Skeletal muscle cell (primary cell): ENCODE measurements at regions not wholly inside any gene's neighbourhood (a gene's known extent, or its start where the extent isn't known, plus 50 kb on each side); places are given as distances from the start of the nearest gene placed in this dataset.
"Not testable (repeated sequence)": the region's sequence is repeated elsewhere in the genome, so short reads cannot be mapped to it uniquely, and the experiment has no call there.

Source experiments
- DNase-seq: peaks from one replicate; pipeline ENCODE4 v3.0.0-alpha.2; 2010; ENCODE audit warnings: low read depth
- H3K4me3 ChIP-seq: 2 replicates; pipeline ENCODE4 v1.5.1; 2011; ENCODE audit warnings: low read depth, mild to moderate bottlenecking, control low read depth, low read length, moderate library complexity

GRCh38 chr4:132493476-132493875 lies 655.6 kb upstream of the PCDH10 start:
- H3K4me3 ChIP-seq: no peak overlapping the region
- DNase-seq: no peak

- not testable (repeated sequence) for H3K4me3 ChIP-seq, DNase-seq
Observed at GRCh38 chr4:132495267-132495812, 653.8 kb upstream of the PCDH10 start.

- DNase-seq: no peak
Observed at GRCh38 chr4:132498215-132498614, 650.9 kb upstream of the PCDH10 start.

GRCh38 chr4:132502096-132502552 lies 647.0 kb upstream of the PCDH10 start:
- DNase-seq: no peak
- no peak overlapping the region for H3K4me3 ChIP-seq

More at GRCh38 chr4:132498215-132498614, 650.9 kb upstream of the PCDH10 start:
- H3K4me3 ChIP-seq: no peak overlapping the region

- peak; percentile 3 for DNase-seq
- no peak overlapping the region for H3K4me3 ChIP-seq
Observed at GRCh38 chr4:132504438-132504837, 644.7 kb upstream of the PCDH10 start.

- DNase-seq: no peak
- H3K4me3 ChIP-seq: no peak overlapping the region
Observed at GRCh38 chr4:132506568-132506967, 642.5 kb upstream of the PCDH10 start.

- no peak for DNase-seq
- H3K4me3 ChIP-seq: no peak overlapping the region
Observed at GRCh38 chr4:132513491-132513890, 635.6 kb upstream of the PCDH10 start.

GRCh38 chr4:132526652-132527051 lies 622.4 kb upstream of the PCDH10 start:
- no peak overlapping the region for H3K4me3 ChIP-seq
- DNase-seq: no peak

GRCh38 chr4:132527817-132528216 lies 621.3 kb upstream of the PCDH10 start:
- H3K4me3 ChIP-seq: no peak overlapping the region
- DNase-seq: no peak

GRCh38 chr4:132530861-132531260 lies 618.2 kb upstream of the PCDH10 start:
- no peak overlapping the region for H3K4me3 ChIP-seq

GRCh38 chr4:132540268-132540667 lies 608.8 kb upstream of the PCDH10 start:
- H3K4me3 ChIP-seq: no peak overlapping the region
- no peak for DNase-seq

More at GRCh38 chr4:132530861-132531260, 618.2 kb upstream of the PCDH10 start:
- DNase-seq: no peak

- no peak overlapping the region for H3K4me3 ChIP-seq
- DNase-seq: no peak
Observed at GRCh38 chr4:132540797-132541196, 608.3 kb upstream of the PCDH10 start.

- no peak for DNase-seq
Observed at GRCh38 chr4:132542228-132542627, 606.9 kb upstream of the PCDH10 start.

GRCh38 chr4:132548463-132548862 lies 600.6 kb upstream of the PCDH10 start:
- H3K4me3 ChIP-seq: no peak overlapping the region
- no peak for DNase-seq

More at GRCh38 chr4:132542228-132542627, 606.9 kb upstream of the PCDH10 start:
- H3K4me3 ChIP-seq: no peak overlapping the region

- DNase-seq: no peak
- H3K4me3 ChIP-seq: no peak overlapping the region
Observed at GRCh38 chr4:132556316-132556715, 592.8 kb upstream of the PCDH10 start.

- DNase-seq: no peak
- no peak overlapping the region for H3K4me3 ChIP-seq
Observed at GRCh38 chr4:132557660-132558059, 591.4 kb upstream of the PCDH10 start.

- no peak overlapping the region for H3K4me3 ChIP-seq
- no peak for DNase-seq
Observed at GRCh38 chr4:132564920-132565319, 584.2 kb upstream of the PCDH10 start.

GRCh38 chr4:132565542-132565941 lies 583.6 kb upstream of the PCDH10 start:
- no peak for DNase-seq
- H3K4me3 ChIP-seq: no peak overlapping the region

GRCh38 chr4:132572210-132572609 lies 576.9 kb upstream of the PCDH10 start:
- H3K4me3 ChIP-seq: no peak overlapping the region
- no peak for DNase-seq

- DNase-seq: peak; percentile 12
- H3K4me3 ChIP-seq: no peak overlapping the region
Observed at GRCh38 chr4:132587626-132588025, 561.5 kb upstream of the PCDH10 start.

GRCh38 chr4:132592340-132592739 lies 556.8 kb upstream of the PCDH10 start:
- H3K4me3 ChIP-seq: no peak overlapping the region
- DNase-seq: no peak

- DNase-seq: no peak
- no peak overlapping the region for H3K4me3 ChIP-seq
Observed at GRCh38 chr4:132592850-132593249, 556.2 kb upstream of the PCDH10 start.
